Gastroesophageal sphincter (tissue), 4 donors: ENCODE measurements at regions not wholly inside any gene's neighbourhood (a gene's known extent, or its start where the extent isn't known, plus 50 kb on each side); places are given as distances from the start of the nearest gene placed in this dataset.

Experiments used
- ATAC-seq: fragments of 150-250 bp; one replicate; pipeline ENCODE4 v1.9.1; 2016; ENCODE audit warnings: mild to moderate bottlenecking, moderate library complexity
- H3K27ac ChIP-seq, 4 donors: fragments of 200-600 bp; sonication (generic) in 3 of 4; 1 replicate in 3 of 4; 2 replicates in 1 of 4; pipeline ENCODE4 v1.5.1; 2016 to 2019
- H3K27me3 ChIP-seq: fragments of 200-600 bp; sonication (generic); one replicate; pipeline ENCODE4 v1.5.1; 2019
- H3K36me3 ChIP-seq, 2 donors: fragments of 200-600 bp; sonication (generic); one replicate each; pipeline ENCODE4 v1.5.1; 2019; ENCODE audit warnings: control low read depth in 1 of 2
- H3K4me1 ChIP-seq, 3 donors: fragments of 200-600 bp; sonication (generic); 1 replicate in 2 of 3; 2 replicates in 1 of 3; pipeline ENCODE4 v1.5.1; 2016 to 2019; ENCODE audit warnings: control low read depth in 2 of 3
- H3K4me3 ChIP-seq, 2 donors: fragments of 200-600 bp; sonication (generic); one replicate each; pipeline ENCODE4 v1.5.1; 2019; ENCODE audit warnings: mild to moderate bottlenecking in 1 of 2, moderate library complexity in 1 of 2
- H3K9me3 ChIP-seq, 3 donors: fragments of 200-600 bp; sonication (generic); one replicate each; pipeline ENCODE4 v1.5.1; 2017 to 2019; ENCODE audit warnings: control low read depth in 2 of 3
- EP300 ChIP-seq: sonication (generic); formaldehyde crosslinking; IDR thresholded peaks from one replicate; pipeline ENCODE4 v1.6.1; 2017; ENCODE audit warnings: antibody characterized with exemption, mild to moderate bottlenecking
- POLR2A ChIP-seq, 2 donors: fragments of 450-650 bp; IDR thresholded peaks; one replicate each; pipeline ENCODE4 v1.6.1; 2017; ENCODE audit warnings: antibody characterized with exemption in 2 of 2, mild to moderate bottlenecking in 2 of 2, moderate library complexity in 1 of 2
- POLR2AphosphoS5 ChIP-seq: sonication (generic); formaldehyde crosslinking; IDR thresholded peaks from one replicate; pipeline ENCODE4 v1.6.1; 2017; ENCODE audit warnings: antibody characterized with exemption
- WGBS, 2 donors: methylation state at CpG; one replicate each; pipeline ENCODE4 v1.1.5; 2018; ENCODE audit warnings: low coverage in 1 of 2; 5-methylcytosine and 5-hydroxymethylcytosine counted together
- TF ChIP-seq, protein P1 (sequence below), 4 experiments: fragments of 200-600 bp in 2 of 4; fragments of 450-650 bp in 2 of 4; sonication (generic) in 1 of 4; IDR thresholded peaks; one replicate each; pipeline ENCODE4 v1.5.1; 2017 to 2019; ENCODE audit warnings: antibody characterized with exemption in 4 of 4, mild to moderate bottlenecking in 2 of 4, moderate library complexity in 2 of 4

DNA sequence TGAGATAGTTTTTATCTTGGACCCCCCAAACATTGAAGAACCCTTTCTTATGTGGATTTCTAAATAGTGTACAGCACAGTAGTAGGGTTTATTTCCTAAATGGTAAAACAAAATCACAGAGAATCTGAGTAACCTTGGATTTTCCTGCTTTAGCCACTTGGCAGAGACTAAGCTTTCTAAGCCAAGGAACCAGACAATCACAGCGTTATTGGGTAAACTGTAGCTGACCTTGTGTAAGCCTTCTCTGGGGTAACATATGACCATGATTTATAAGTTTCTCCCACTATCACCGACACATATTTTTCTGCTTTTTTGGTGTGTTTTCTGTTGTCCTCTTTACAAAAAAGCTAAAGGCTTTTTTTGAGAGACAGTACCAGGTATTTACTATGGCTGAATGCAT lies 136.3 kb upstream of the PZP start:
- H3K4me3 ChIP-seq, result no peak overlapping the region
- no peaks in the 10 kb centered on the region for H3K36me3 ChIP-seq
- H3K27ac ChIP-seq, result no peak overlapping the region
- TF ChIP-seq EP300 (no peak), POLR2A (IDR thresholded peaks at IDR 0.05) (no peak), POLR2AphosphoS5 (no peak)
- TF ChIP-seq, protein P1, sequence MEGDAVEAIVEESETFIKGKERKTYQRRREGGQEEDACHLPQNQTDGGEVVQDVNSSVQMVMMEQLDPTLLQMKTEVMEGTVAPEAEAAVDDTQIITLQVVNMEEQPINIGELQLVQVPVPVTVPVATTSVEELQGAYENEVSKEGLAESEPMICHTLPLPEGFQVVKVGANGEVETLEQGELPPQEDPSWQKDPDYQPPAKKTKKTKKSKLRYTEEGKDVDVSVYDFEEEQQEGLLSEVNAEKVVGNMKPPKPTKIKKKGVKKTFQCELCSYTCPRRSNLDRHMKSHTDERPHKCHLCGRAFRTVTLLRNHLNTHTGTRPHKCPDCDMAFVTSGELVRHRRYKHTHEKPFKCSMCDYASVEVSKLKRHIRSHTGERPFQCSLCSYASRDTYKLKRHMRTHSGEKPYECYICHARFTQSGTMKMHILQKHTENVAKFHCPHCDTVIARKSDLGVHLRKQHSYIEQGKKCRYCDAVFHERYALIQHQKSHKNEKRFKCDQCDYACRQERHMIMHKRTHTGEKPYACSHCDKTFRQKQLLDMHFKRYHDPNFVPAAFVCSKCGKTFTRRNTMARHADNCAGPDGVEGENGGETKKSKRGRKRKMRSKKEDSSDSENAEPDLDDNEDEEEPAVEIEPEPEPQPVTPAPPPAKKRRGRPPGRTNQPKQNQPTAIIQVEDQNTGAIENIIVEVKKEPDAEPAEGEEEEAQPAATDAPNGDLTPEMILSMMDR (IDR thresholded peaks at IDR 0.05), result no peak
- peaks cover 0 to 5% (median 0%) of the 10 kb centered on the region in 3 donors for H3K4me1 ChIP-seq
- no peaks in the 10 kb centered on the region for H3K9me3 ChIP-seq
- no peak for ATAC-seq
- H3K27me3 ChIP-seq, result no peaks in the 10 kb centered on the region
- WGBS, 2 donors, result 31 to 35% methylated on average over 2 of the region's 2 CpGs

DNA sequence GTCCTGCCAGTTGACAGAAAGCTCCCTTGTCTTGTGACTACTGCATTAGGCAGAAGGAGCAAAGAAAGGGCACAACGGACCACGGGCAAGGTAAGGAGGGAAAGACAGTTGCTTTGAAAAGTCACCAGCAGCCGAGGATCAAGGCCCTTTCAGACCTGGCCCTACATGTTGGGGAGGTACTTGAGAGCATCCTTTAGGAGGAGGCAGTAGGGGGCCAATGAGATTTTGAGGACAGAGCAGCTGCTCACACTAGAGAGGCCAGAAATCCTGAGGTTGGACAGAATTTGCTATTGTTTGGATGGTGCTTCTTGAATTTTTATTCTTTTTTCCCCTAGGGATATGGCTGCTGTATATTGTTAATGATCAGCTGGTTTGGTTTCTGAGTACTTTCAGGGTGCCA lies 135.5 kb upstream of the PZP start:
- 14% methylated on average over 1 of the region's 3 CpGs; no CpG with 5 or more reads in 1 of the 2 donors for WGBS, 2 donors
- Histone ChIP-seq H3K9me3 (no peaks in the 10 kb centered on the region), H3K4me3 (no peak overlapping the region), H3K36me3 (no peaks in the 10 kb centered on the region), H3K4me1 (no peaks in the 10 kb centered on the region), H3K27ac (no peak overlapping the region), H3K27me3 (no peaks in the 10 kb centered on the region)
- TF ChIP-seq POLR2A (IDR thresholded peaks at IDR 0.05) (no peak), EP300 (no peak), POLR2AphosphoS5 (no peak)
- TF ChIP-seq, protein P1 (IDR thresholded peaks at IDR 0.05), result no peak
- no peak for ATAC-seq

DNA sequence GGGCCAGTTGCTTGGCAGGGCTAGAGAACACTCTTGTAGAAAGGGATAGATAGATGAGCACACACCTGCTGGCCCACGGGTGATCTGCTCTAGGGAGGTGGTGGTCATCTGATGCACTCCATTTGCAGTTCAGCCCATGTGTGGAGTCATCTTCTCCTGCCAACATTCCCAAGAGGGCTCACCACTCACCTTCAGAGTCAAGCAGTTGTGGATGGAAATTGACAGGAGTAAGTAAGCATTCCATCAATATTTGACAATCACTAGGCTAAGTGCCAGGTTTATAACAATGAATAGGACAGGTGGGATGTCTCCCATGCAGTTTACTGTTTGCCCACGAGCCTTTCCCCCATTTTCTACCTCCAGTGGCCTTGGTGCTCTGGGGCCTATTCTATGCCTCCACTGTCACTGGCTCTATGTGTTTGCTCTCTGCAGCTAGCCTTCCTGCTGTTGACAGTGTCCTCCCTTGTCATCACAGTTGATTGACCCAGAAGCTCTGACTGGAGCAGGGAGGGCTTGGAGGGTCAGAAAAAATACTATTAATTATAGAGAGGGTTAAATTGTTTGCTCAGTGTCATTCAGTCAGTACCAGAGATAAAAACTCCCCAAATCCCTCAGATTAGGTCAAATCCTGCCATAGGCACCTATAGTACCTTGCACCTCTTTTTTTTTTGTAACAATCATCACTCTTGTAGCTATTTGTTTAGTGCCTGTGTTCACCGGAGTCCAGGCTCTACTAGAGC lies 134.6 kb upstream of the PZP start:
- H3K27me3 ChIP-seq, result no peaks in the 10 kb centered on the region
- TF ChIP-seq EP300 (no peak), POLR2A (IDR thresholded peaks at IDR 0.05) (no peak), POLR2AphosphoS5 (no peak)
- TF ChIP-seq, protein P1 (IDR thresholded peaks at IDR 0.05), result no peak
- H3K36me3 ChIP-seq, result no peaks in the 10 kb centered on the region
- H3K27ac ChIP-seq, result no peak overlapping the region
- no peak for ATAC-seq
- H3K9me3 ChIP-seq, result no peaks in the 10 kb centered on the region
- WGBS, 2 donors, result 83 to 89% methylated on average over 1 to 2 of the region's 3 CpGs
- H3K4me3 ChIP-seq, result no peak overlapping the region
- H3K4me1 ChIP-seq, result no peaks in the 10 kb centered on the region

DNA sequence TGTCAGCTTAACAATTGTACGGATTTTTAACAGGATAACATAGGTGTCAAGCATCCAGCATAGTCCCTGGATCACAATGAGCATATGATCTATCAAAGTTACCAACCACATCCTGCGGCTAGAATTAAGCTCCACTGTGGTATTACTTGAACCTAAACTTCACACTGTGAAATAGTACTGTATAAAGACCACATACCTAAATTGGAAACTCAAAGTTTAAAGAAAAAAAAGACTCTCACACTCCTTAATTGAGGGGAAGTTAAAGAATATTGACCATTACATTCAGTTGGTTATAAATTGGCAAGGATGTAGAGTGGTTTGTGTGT lies 133.0 kb upstream of the PZP start:
- no peak overlapping the region for H3K4me3 ChIP-seq
- WGBS, 2 donors, result 90 to 100% methylated on average over 1 to 2 of the region's 2 CpGs
- no peaks in the 10 kb centered on the region for H3K36me3 ChIP-seq
- H3K27ac ChIP-seq, result no peak overlapping the region
- TF ChIP-seq POLR2AphosphoS5 (no peak), EP300 (no peak), POLR2A (IDR thresholded peaks at IDR 0.05) (no peak)
- TF ChIP-seq, protein P1 (IDR thresholded peaks at IDR 0.05), result no peak
- peaks cover 0 to 10% (median 0%) of the 10 kb centered on the region in 3 donors for H3K9me3 ChIP-seq
- no peak for ATAC-seq
- no peaks in the 10 kb centered on the region for H3K4me1 ChIP-seq
- H3K27me3 ChIP-seq, result no peaks in the 10 kb centered on the region
